HEK293 (cell line): ENCODE measurements at regions not wholly inside any gene's neighbourhood (a gene's known extent, or its start where the extent isn't known, plus 50 kb on each side); places are given as distances from the start of the nearest gene placed in this dataset.

ENCODE experiments used
- CTCF ChIA-PET: fragments of 350-600 bp; formaldehyde crosslinking; extraction: SDS; loops from one replicate; lab custom pipeline; 2021; ENCODE audit warnings: antibody characterized with exemption; lab: Yijun Ruan, JAX
- POLR2A ChIA-PET: fragments of 300-600 bp; formaldehyde crosslinking; extraction: SDS; loops from one replicate; lab custom pipeline; 2020; ENCODE audit warnings: antibody characterized with exemption, inconsistent platforms; lab: Yijun Ruan, JAX
- H3K27ac ChIP-seq: fragments of 200-500 bp; sonication (Bioruptor generic); 2 replicates; pipeline ENCODE4 v1.5.1; 2014; ENCODE audit warnings: low read depth, low read length, control low read depth, inconsistent platforms; ENCODE audit errors: extremely low read depth
- H3K36me3 ChIP-seq, 2 experiments: fragments of 200-500 bp in 1 of 2; sonication (Bioruptor generic) in 1 of 2; 1 replicate in 1 of 2; 2 replicates in 1 of 2; pipeline ENCODE4 v1.5.1; 2014 to 2017; ENCODE audit warnings: inconsistent platforms in 2 of 2, low read length in 2 of 2; ENCODE audit not compliant: control insufficient read depth in 2 of 2, insufficient read depth in 1 of 2
- H3K4me1 ChIP-seq: fragments of 200-500 bp; sonication (Bioruptor generic); 2 replicates; pipeline ENCODE4 v1.5.1; 2014; ENCODE audit warnings: mild to moderate bottlenecking, low read length, inconsistent platforms; ENCODE audit not compliant: control insufficient read depth, insufficient read depth
- H3K4me3 ChIP-seq: 2 replicates; pipeline ENCODE4 v1.5.1; 2011; ENCODE audit warnings: low read depth, mild to moderate bottlenecking, control low read depth, low read length, moderate library complexity
- H3K9me3 ChIP-seq: fragments of 200-500 bp; sonication (Bioruptor generic); 2 replicates; pipeline ENCODE4 v1.5.1; 2014; ENCODE audit warnings: low read depth, low read length, inconsistent platforms; ENCODE audit not compliant: control insufficient read depth, insufficient read depth
- KLF8 ChIP-seq: fragments of 450-650 bp; formaldehyde crosslinking; IDR thresholded peaks from 2 replicates; pipeline ENCODE4 v1.5.1; 2016; ENCODE audit warnings: missing biosample characterization, missing genetic modification characterization
- OVOL3 ChIP-seq: fragments of 450-650 bp; formaldehyde crosslinking; IDR thresholded peaks from 2 replicates; pipeline ENCODE4 v1.5.1; 2016; ENCODE audit warnings: missing biosample characterization, missing genetic modification characterization
- PRDM1 ChIP-seq: fragments of 450-650 bp; formaldehyde crosslinking; IDR thresholded peaks from 2 replicates; pipeline ENCODE4; 2016; ENCODE audit warnings: missing biosample characterization, missing genetic modification characterization
- PRDM6 ChIP-seq: fragments of 450-650 bp; formaldehyde crosslinking; IDR thresholded peaks from 2 replicates; pipeline ENCODE4 v1.5.1; 2017; ENCODE audit warnings: missing biosample characterization, missing genetic modification characterization
- RBAK ChIP-seq: fragments of 450-650 bp; formaldehyde crosslinking; IDR thresholded peaks from 2 replicates; pipeline ENCODE4 v1.5.1; 2016; ENCODE audit warnings: missing biosample characterization, missing genetic modification characterization
- SP7 ChIP-seq: fragments of 450-650 bp; formaldehyde crosslinking; IDR thresholded peaks from 2 replicates; pipeline ENCODE4 v1.5.1; 2016; ENCODE audit warnings: missing biosample characterization, missing genetic modification characterization
- TCF7L2 ChIP-seq: IDR thresholded peaks from 2 replicates; pipeline ENCODE4 v1.6.1; 2011; ENCODE audit warnings: low read depth, mild to moderate bottlenecking, inconsistent platforms, low read length, moderate library complexity, borderline replicate concordance
- YY1 ChIP-seq: fragments of 450-650 bp; formaldehyde crosslinking; IDR thresholded peaks from 2 replicates; pipeline ENCODE4 v1.5.1; 2018; ENCODE audit warnings: missing biosample characterization, missing genetic modification characterization
- ZBTB6 ChIP-seq: fragments of 450-650 bp; formaldehyde crosslinking; IDR thresholded peaks from 2 replicates; pipeline ENCODE4 v1.5.1; 2017; ENCODE audit warnings: missing biosample characterization, missing genetic modification characterization
- ZFP41 ChIP-seq: fragments of 450-650 bp; formaldehyde crosslinking; IDR thresholded peaks from 2 replicates; pipeline ENCODE4 v1.5.1; 2016; ENCODE audit warnings: missing biosample characterization, missing genetic modification characterization, borderline replicate concordance
- ZIC2 ChIP-seq: fragments of 450-650 bp; formaldehyde crosslinking; IDR thresholded peaks from 2 replicates; pipeline ENCODE4 v1.5.1; 2016; ENCODE audit warnings: missing biosample characterization, missing genetic modification characterization
- ZNF16 ChIP-seq: fragments of 450-650 bp; formaldehyde crosslinking; IDR thresholded peaks from 2 replicates; pipeline ENCODE4 v1.5.1; 2016; ENCODE audit warnings: low read depth, missing biosample characterization, missing genetic modification characterization
- ZNF174 ChIP-seq: fragments of 450-650 bp; formaldehyde crosslinking; IDR thresholded peaks from 2 replicates; pipeline ENCODE4 v1.5.0; 2017; ENCODE audit warnings: missing biosample characterization, mild to moderate bottlenecking, missing genetic modification characterization
- ZNF214 ChIP-seq: fragments of 450-650 bp; formaldehyde crosslinking; IDR thresholded peaks from 2 replicates; pipeline ENCODE4 v1.5.1; 2017; ENCODE audit warnings: missing biosample characterization, mild to moderate bottlenecking, missing genetic modification characterization, borderline replicate concordance
- ZNF37A ChIP-seq: fragments of 450-650 bp; IDR thresholded peaks from 2 replicates; pipeline ENCODE4 v1.5.1; 2018; ENCODE audit warnings: missing biosample characterization, missing genetic modification characterization
- ZNF426 ChIP-seq: fragments of 450-650 bp; formaldehyde crosslinking; IDR thresholded peaks from 2 replicates; pipeline ENCODE4 v1.5.1; 2017; ENCODE audit warnings: missing biosample characterization, missing genetic modification characterization, mild to moderate bottlenecking, inconsistent platforms, moderate library complexity
- ZNF488 ChIP-seq: fragments of 450-650 bp; formaldehyde crosslinking; IDR thresholded peaks from 2 replicates; pipeline ENCODE4 v1.5.1; 2016; ENCODE audit warnings: missing biosample characterization, missing genetic modification characterization
- ZNF701 ChIP-seq: fragments of 450-650 bp; formaldehyde crosslinking; IDR thresholded peaks from 2 replicates; pipeline ENCODE4 v1.5.1; 2016; ENCODE audit warnings: missing biosample characterization, missing genetic modification characterization
- ZNF768 ChIP-seq: fragments of 450-650 bp; formaldehyde crosslinking; IDR thresholded peaks from 2 replicates; pipeline ENCODE4 v1.5.1; 2018; ENCODE audit warnings: missing biosample characterization, mild to moderate bottlenecking, missing genetic modification characterization

- no peak overlapping the region for H3K4me3 ChIP-seq
- no peaks in the 10 kb centered on the region for H3K4me1 ChIP-seq
- H3K9me3 ChIP-seq: no peaks in the 10 kb centered on the region; the same call in 1 of the 2 replicates
- CTCF ChIA-PET: no interaction called here
- TF ChIP-seq PRDM6 (tag by site-specific recombination): no peak
- TF ChIP-seq ZNF174: no peak
- TF ChIP-seq TCF7L2: no peak
- H3K36me3 ChIP-seq: no peaks in the 10 kb centered on the region
- POLR2A ChIA-PET: no interaction called here
- no peak overlapping the region for H3K27ac ChIP-seq
Observed at GRCh38 chr10:10208196-10208595, 809.5 kb upstream of the CELF2 start.

GRCh38 chr10:10209167-10209566, 808.5 kb upstream of the CELF2 start:
- no peak overlapping the region for H3K27ac ChIP-seq
- POLR2A ChIA-PET: no interaction called here
- no peaks in the 10 kb centered on the region for H3K36me3 ChIP-seq
- no peaks in the 10 kb centered on the region for H3K4me1 ChIP-seq
- H3K9me3 ChIP-seq: no peaks in the 10 kb centered on the region; the same call in 1 of the 2 replicates
- TF ChIP-seq PRDM1 (tag by site-specific recombination): no peak
- no peak overlapping the region for H3K4me3 ChIP-seq
- CTCF ChIA-PET: no interaction called here

- Histone ChIP-seq H3K27ac (no peak overlapping the region), H3K4me1 (no peaks in the 10 kb centered on the region), H3K9me3 (no peaks in the 10 kb centered on the region)
- ChIA-PET CTCF (no interaction called here), POLR2A (no interaction called here)
- TF ChIP-seq ZNF426 (tag by site-specific recombination) (no peak), ZNF768 (no peak), OVOL3 (tag by site-specific recombination) (no peak), RBAK (no peak), YY1 (no peak), ZNF16 (tag by site-specific recombination) (no peak), KLF8 (no peak), ZBTB6 (tag by site-specific recombination) (no peak), ZIC2 (tag by site-specific recombination) (no peak)
- TF ChIP-seq, all 188 proteins: peak for 0
- Histone ChIP-seq H3K36me3 (no peaks in the 10 kb centered on the region), H3K4me3 (no peak overlapping the region)
Observed at GRCh38 chr10:10211409-10211808, 806.3 kb upstream of the CELF2 start.

- TF ChIP-seq ZFP41 (tag by site-specific recombination): no peak
- no peak for TF ChIP-seq SP7 (tag by site-specific recombination)
- no peak for TF ChIP-seq ZNF214 (tag by site-specific recombination)
- no peak for TF ChIP-seq ZNF488 (tag by site-specific recombination)
- no peak for TF ChIP-seq ZNF701 (tag by site-specific recombination)
- no peak for TF ChIP-seq ZNF37A
- ChIA-PET POLR2A (no interaction called here), CTCF (no interaction called here)
- Histone ChIP-seq H3K4me1 (no peaks in the 10 kb centered on the region), H3K9me3 (no peaks in the 10 kb centered on the region), H3K27ac (no peak overlapping the region), H3K4me3 (no peak overlapping the region), H3K36me3 (no peaks in the 10 kb centered on the region)
Observed at GRCh38 chr10:10213237-10213636, 804.4 kb upstream of the CELF2 start.
